Gastrocnemius medialis (tissue), 4 donors: ENCODE measurements at regions not wholly inside any gene's neighbourhood (a gene's known extent, or its start where the extent isn't known, plus 50 kb on each side); places are given as distances from the start of the nearest gene placed in this dataset.

Experiments
- CTCF ChIP-seq, 5 experiments: fragments of 450-650 bp in 3 of 5; fragments of 200-600 bp in 2 of 5; sonication (generic) in 2 of 5; IDR thresholded peaks in 4 of 5; conservative IDR thresholded peaks in 1 of 5; 1 replicate in 4 of 5; 2 replicates in 1 of 5; pipeline ENCODE4 v1.5.1; 2016 to 2019; ENCODE audit warnings: antibody characterized with exemption in 5 of 5, mild to moderate bottlenecking in 3 of 5, moderate library complexity in 3 of 5
- POLR2A ChIP-seq, 2 donors: fragments of 450-650 bp; IDR thresholded peaks; one replicate each; pipeline ENCODE4 v1.6.1; 2017; ENCODE audit warnings: antibody characterized with exemption in 2 of 2, mild to moderate bottlenecking in 2 of 2, moderate library complexity in 2 of 2

GRCh38 chr6:93081901-93082300 is 337.5 kb downstream of the EPHA7 start:
- TF ChIP-seq CTCF (IDR thresholded peaks at IDR 0.05 in 4 of 5, conservative IDR thresholded peaks at IDR 0.05 in 1 of 5) (no peak), POLR2A (IDR thresholded peaks at IDR 0.05) (no peak)
